Amniotic stem cell (primary cell): ENCODE measurements at regions not wholly inside any gene's neighbourhood (a gene's known extent, or its start where the extent isn't known, plus 50 kb on each side); places are given as distances from the start of the nearest gene placed in this dataset.

Source experiments
- DNase-seq: peaks from one replicate; lab custom pipeline; 2025; lab: John Stamatoyannopoulos, UW

DNA sequence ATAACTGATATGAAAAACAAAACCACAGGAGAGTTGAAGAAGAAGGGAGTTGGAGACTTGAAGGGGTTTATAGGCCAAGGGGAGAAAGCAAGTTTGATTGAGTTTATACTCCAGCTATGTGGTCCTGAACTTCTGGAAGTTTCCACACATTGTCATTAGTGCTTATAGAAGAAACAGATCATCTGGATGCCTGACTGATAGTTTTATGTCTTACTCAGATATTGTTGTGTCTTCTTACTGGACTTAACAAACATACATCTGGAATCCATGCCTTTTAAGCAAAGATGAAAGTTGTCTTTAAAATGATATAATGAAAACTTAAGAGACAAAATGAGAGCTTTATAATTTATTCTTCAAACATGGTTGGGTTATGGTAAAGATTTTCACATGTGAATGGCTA is 101.3 kb upstream of the FZD8 start:
- no peak for DNase-seq

DNA sequence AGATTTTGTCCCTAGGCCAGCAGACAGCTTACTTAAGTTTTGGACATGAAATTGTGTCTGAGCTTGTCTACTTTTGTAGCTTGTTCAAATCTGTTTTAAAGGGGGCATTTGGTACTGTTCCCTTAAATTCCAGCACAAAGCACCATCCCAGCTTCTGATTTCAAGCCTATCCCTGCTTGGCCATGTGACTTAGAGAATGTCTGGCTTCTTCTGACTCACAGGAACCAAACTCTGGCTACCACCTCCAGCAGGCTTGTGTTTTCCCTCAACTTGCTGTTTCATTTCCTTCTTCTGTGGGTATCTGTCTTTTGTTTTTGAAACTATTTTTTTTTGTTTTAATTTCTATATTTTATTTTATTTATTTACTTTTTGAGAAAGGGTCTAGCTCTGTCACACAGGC is 97.9 kb upstream of the FZD8 start:
- no peak for DNase-seq

DNA sequence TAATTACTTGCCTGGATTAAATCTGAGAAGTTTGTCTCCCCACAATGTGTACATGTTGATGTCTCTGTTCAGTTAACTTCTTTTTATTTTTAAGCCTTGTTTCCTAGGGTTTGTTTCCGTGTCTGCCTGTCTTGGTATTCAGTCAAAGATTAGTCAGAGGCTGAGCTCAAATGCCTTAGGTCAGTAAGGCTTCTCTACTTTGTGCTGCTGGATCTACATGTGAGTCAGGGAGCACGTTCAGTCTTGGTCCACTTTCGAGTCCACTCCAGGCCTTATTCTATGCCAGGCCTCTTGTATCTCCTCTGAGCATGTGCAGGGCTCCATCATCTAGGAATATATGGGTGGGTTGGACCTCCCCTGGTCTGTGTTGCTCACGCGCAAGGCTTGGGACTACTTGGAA is 93.3 kb upstream of the FZD8 start:
- peak; percentile 16 for DNase-seq

DNA sequence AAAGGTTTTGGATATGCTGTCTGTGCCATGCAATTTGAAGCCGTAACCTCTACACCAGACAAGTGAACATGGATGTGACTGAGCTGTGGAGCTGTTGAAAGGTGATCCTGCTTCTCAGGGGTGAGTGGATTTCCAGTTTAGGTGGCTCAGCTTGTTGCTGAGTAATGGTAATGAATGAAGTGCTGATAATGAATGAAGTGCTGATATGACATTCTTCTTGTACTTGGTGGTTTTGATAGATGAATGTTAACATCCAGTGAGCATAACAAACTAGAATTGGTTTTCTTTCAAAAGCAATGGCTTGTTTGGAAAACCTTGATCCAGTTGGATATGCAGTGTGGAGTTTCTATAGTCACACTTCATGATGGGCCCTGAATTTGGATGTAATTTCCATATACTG is 89.7 kb upstream of the FZD8 start:
- no peak for DNase-seq

DNA sequence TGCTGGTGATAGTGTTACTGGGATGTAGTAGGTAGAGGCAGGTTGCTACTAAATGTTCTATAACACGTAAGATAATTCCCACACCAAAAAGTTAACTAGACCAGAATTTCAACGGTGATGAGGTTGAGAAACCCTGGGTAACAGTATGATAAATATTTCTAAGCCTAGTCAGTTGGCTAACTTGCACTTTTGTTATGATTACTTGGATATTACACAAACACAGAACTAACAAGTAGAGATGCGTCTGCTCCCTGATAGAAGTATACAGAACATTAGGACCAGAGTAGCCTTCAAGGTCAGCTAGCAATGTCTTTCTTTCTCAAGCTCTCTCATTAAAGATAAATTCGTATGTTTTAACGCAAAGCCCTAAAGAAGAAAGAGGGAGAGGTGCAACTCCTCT is 86.2 kb upstream of the FZD8 start:
- no peak for DNase-seq

DNA sequence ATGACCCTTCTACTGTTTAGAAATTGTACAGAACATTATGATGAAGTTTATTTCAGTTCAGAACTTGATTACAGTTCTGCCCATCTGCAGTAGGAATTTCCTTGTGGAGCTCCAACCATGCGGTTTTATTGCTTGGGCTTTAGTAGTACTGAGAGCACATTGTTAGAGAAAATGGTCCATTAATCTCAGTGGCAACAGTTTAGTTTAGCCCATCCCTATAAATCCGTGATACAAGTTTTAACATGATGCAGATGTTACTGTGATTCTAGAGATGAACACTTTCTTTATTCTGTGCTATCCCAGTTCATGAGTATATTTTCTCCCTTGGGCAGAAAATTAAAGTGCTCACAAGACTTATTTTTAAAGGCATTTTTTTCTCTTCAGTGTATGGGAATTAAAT is 84.8 kb upstream of the FZD8 start:
- no peak for DNase-seq

DNA sequence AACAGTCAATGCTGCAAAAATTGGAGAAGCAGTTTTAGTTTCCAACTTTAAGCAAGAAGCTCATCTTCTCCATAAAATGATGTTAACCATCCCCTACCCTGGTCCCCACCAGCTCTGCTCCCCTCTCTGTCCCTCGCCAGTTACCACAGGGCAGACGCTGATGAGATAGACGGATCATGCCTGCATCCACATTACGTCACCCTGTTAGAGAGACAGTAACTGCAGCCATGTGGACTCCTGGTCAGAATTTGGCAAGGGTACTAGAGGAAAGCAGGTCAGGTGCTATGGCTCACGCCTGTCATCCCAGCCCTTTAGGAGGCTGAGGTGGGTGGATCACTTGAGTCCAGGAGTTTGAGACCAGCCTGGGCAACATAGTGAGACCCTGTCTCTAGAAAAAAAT is 81.9 kb upstream of the FZD8 start:
- DNase-seq = no peak

DNA sequence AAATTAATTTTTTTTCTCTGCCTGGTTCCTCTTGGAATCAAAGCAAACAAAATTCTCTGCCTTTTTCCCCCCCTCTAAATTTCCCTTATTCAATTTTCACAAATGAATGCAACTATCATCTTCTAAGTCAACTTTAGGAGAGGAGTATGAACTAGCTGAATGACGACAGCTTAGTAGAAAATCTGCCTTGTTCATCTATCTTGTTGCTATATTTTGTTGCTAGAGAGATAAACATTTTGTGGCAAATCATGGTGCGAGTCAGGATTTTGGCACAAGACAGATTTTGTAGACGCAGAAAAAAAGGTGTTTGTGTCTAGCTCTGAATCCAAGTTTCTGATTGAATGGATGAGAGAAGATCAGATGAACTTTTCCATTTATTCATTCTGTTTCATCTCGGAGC is 81.0 kb upstream of the FZD8 start:
- DNase-seq = no peak

DNA sequence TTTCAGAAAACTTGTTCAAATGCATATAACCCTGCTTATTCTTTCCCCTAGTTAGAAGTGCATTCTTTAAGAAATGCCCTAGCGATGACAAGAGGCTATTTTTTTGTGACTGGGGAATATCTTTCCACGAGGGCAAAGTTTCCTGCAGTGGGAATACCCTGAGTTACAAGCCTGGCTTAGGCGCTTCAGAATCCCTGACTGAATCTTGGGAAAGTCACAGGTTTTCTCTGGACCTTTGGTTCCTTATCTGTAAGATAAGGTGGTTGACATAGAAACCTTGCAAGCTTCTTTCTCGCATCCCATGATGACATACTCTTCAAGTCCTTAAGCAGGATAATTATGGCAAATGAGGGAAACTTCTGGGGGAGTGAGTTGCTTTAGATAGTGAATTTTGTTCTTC is 80.5 kb upstream of the FZD8 start:
- DNase-seq = no peak

DNA sequence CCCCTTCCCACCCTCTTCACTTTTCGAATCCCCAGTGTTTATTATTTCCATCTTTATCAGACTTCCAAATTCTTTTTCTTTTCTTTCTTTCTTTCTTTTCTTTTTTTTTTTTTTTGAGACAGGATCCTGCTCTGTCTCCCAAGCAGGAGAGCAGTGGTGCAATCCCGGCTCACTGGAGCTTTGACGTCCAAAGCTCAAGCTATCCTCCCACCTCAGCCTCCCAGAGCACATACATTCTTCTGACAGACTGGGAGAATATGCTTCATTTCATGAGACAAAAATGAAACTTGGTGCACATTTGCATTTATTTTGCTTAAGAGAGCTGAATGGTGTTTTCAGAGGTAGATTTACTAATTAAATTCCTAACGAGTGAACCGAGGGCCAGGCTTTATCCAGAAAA is 80.1 kb upstream of the FZD8 start:
- no peak for DNase-seq

DNA sequence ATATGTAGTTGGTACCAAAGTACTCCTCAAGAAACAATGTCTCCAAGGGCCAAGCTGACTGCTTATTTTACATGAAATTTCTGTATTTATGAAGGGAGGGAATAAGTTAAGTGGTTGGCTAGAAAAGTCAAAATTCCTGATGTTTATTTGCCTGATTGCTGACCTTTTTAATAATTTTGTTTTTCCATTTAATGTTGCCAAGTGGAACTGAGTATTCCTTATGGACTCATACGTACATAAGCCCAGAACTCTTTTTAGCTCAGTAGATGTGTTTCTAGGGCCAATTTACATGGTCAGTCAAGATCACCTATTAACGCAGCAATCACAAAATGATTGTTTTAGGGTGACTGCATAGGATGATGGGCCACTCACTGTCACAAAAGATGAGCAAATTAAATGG is 78.3 kb upstream of the FZD8 start:
- no peak for DNase-seq

DNA sequence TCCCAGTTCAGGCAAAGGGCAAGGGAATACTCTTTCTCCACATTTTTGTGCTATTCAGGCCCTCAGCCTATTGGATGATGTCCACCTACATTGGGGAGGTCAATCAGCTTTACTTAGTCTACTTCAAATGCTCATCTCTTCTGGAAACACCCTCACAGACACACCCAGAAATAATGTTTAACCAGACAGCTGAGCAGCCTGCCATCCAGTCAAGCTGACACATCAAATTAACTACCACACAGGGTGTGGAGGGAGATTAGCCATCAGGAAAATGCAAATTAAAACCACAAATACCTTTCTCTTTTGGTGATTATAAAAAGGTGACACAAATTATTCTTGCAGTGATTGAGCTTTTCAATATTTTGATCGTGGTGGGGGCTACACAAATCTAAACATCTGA is 74.7 kb upstream of the FZD8 start:
- no peak for DNase-seq

DNA sequence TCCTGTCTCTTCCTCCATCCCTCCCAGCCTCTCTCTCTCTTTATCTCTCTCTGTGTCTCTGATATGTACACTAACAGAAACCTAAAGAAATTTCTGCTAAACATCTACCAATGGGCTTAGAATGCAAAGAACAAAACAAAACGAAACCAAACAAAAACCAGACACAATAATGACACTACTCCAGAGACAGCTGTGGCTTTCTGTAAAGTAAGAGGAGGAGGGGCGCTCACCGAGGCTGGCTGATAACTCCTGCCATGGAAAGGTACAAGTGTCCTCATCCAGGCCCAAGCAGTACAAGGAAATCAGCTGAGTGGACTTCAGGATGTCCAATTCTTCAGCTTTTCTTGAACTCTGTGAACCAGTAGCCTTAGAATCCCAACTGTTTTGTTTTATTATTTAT is 70.4 kb upstream of the FZD8 start:
- DNase-seq = no peak

DNA sequence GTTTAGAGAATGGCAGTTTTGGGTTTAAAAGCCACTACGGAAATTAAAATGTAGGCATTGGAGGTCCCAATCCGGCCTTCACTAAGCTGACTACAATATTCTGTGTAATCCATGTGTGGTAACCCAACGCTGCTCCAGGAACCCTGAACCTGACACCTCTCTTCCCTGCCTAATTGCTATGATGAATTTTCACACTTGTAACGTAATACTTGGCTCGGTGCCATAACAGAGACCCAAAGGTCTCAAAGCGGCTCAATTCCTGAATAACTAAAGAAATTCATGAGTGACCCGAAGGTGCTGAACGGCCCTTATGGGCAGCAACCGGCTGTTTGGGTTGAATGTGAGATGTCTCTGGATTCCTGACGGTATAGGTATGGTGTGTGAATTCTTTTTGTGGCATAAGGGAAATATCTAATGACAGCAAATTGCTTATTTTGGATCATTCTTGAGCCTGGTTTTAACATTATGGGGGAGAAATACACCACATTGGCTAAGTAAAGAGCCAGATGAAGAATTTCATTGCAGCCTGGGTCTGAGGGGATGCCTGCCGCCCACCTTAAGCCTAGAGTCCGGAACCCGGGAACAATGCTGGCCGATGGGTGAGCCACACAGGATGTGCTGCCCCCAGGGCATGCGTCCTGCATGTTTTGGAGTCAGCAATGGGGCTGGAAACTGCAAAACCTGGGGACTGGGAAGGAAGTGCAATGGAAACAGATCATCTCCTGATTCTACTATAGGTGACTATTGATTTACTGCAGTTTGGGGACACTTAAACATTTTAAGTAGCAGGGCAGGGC is 69.7 kb upstream of the FZD8 start:
- no peak for DNase-seq

DNA sequence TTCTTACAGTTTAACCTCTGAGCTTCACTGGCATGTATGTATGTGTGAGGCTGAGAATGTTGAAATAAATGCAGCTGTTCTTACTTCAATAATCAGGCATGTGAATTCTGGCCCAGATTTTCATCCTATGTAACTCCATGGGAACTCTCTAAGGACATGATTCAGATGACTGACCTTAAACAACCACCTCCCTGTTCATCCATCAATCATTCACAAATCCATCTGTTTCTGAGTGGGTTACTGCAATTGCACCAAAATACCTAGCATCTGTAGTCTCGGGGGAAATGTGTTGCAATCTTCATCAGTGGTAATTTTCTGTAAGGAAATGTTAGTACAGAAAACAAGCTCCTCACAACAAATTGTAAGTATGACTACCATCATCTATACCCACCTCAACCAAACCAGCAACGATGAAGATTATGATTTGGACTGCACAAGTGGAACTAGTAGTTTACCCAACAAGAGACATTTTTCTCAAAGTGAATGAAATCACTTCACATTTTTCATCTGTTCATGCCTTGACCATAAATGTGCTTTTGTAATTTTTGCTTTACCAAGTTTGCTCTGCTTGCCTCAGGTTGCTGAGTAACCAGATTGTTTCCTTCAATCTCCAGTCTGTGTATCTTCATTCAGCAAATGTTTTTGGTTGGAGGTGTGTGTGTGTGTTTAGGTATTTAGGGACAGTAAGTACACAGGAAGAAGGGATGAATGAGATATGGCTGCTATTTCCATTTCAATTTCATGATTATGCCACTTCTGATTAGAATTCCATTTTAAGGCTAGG is 65.7 kb upstream of the FZD8 start:
- no peak for DNase-seq

DNA sequence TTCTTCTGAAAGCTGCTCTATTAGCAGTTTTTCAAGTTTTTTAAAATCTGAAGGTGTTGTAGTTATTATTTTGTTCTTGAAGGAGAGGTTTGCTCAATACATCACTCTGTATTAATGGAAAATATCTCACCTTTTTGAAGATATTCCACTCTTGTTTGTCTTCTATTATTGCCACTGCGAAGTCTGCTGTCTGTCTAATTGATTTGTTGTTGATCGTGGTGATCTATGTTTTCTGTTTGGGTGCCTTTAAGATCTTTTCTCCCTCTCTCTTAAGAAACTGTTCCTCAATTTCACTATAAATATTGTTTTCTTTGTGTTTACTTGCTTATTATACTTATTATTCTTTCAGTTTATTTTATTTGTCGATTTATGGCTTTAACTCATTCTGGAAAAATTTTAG is 64.9 kb upstream of the FZD8 start:
- no peak for DNase-seq

DNA sequence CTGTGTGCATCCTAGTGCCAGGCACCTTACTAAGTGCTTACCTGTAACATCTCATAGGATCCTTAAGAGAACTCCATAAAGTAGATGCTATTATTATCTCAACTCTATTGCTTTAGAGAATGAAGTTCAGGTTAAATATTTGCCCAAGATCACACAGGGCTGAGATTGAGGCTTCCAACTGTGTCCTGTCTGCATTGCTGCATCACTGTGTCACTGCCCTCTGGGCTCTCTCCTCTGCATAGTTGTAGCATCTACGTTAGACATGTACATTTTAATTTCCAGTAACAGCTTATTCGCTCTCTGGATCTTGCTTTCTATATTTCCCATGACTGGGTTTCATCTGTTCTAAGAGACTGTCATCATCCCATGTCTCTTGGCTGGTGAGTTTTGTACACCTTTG is 63.6 kb upstream of the FZD8 start:
- no peak for DNase-seq

DNA sequence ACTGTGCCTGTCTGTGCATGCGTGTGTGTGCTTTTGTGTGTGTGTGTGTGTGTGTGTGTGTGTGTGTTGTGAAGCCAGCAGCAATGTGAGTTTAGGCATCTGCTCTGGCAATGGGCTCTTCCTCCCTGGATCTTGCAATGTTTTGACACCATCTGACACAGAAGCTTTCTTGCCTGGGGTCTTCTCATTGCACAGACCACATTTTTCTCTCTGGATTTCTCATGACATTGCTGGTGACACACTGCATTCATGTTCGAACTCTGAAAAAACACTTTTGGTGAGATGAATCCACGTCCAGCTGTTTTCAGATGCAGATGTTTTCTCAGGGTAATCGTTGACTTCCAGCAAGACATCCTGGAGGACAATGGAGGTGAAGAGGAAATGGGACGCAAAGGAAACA is 63.0 kb upstream of the FZD8 start:
- no peak for DNase-seq

DNA sequence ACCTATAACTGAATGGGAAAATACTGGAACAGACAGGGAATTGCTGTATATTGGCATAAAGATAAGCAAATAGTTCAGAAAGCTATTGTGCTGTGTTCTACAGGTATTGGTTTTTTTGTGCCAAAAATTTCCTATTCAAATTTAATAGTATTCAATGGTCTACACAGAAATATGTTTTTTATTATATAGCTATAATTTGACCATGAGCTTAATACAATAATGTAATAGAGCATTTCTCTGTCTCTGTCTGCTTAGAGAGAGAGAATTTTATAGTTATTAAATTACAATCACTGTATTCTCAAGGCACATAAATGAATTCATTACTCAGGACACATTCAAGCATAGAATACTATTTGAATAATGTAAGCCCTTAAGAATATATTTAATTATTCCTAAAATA is 62.3 kb upstream of the FZD8 start:
- DNase-seq = no peak

DNA sequence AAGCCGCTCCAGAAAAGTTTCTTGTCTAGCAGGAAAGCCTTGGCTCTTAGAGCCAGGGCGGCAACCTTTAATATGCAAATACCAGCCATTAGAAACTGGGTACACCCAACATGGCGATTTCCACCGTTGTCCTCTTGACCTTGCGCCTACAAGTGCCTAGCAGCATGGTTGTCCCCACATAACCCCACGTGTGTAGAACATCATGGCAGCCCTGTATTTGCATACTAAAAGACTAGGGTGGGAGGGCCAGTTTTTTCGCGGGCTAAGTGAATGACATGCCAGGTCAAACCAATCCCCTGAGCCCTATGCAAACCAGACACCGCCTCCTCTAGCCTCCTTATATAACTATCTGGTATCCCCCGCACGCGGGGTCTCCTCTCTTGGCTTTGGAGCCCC is 58.4 kb upstream of the FZD8 start:
- DNase-seq = no peak

DNA sequence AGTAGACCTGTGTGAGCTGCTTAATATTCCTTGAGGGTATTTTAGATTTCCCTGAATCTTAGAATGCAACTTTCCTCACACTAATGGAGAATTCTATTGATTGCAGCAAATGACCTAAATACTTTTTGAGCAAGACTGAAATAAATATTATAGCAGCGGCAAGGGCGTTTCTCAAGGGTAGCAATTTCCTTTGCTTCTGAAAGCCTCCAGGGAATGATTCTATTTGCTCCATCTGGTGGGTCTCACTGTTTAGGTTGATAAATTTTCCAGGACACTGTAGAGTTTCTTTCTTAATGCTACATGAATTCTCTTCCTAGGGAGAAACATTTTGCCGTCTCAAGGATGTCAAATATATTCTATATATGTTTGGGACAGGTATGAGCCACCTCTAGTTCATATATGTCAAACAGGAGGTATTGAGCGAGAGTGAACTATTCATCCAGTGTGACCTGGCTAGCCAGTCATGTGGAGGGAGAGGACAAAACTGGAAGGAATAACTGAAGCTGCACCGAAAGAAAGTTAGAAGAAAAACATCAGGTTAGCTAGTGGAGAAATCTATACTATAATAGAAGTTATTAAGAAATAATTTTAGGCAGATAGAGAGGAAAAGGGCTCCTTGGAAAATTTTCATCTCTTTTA is 57.9 kb upstream of the FZD8 start:
- no peak for DNase-seq

DNA sequence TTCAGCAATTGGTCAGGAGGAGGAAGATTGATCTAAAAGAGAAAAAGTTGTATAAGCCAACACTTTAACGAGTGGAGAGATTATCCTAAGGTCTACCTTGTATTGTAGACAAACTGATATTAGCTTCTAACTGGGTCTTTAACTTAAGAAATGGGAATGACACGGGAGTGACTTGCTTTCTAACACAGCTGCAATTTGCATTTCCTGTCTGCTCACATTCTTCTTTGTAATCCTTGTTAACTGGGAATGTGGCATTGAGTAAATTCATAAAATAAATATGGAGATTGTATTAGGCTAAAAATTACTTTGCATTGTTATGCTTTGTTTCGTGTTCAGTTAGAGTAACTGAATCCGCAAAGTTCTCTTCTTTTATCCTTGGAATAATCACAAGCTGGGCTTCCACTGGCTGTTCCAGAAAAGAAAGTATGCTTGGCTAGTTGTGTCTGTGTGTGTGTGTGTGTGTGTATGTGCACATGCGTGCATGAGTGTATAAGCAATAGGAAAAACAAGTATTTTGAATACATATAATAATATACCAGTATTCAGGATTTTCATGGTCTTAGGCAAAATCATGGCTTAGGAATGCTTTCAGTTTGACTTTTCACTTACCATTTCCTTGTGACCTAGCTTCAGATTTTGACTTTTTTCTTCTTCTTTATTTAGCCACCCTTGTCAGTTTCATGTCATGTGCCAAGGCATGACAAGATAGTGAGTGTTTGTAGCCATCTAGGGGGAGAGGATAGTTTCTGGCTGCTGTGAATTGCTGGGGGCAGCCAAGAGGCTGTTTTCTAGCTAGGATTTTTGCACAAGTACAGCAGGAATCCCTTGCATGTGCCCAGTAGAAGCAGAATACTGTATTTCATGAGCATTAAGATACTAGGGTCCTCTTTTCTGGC is 54.5 kb upstream of the FZD8 start:
- no peak for DNase-seq
